ENCODE measurements at regions not wholly inside any gene's neighbourhood (a gene's known extent, or its start where the extent isn't known, plus 50 kb on each side); places are given as distances from the start of the nearest gene placed in this dataset.
A peak's percentile ranks its signal among the peaks of the same experiment; 100 is the strongest.

DNA sequence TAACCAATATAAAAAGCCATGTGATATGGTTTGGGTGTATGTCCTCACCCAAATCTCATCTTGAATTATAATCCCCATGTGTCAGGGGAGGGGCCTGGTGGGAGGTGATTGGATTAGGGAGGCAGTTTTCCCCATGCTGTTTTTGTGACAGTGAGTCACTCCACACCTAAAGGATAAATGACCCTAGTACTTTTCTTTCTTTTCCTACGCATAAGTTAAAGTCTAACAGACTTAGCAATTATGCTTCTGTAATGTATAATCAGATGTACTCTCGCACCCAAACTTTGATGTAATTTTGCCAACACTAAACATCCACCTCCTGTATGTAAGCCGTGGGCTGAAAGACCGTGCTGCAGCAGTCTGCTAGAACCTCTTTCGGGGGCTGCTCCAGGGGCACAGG lies 97.2 kb upstream of the DSEL start:
- TF ChIP-seq CTCF (IDR thresholded peaks at IDR 0.05; ENCODE audit: partially characterized antibody, unreplicated experiment): no peak
- no peaks in the 10 kb centered on the region for H3K27me3 Mint-ChIP-seq (ENCODE audit: unreplicated experiment)
- no peaks in the 10 kb centered on the region for H3K36me3 Mint-ChIP-seq (ENCODE audit: unreplicated experiment)
- H3K9me3 Mint-ChIP-seq (ENCODE audit: unreplicated experiment): peaks cover 4% of the 10 kb centered on the region
- peaks cover 24% of the 10 kb centered on the region for H3K4me1 Mint-ChIP-seq (ENCODE audit: low read depth, unreplicated experiment)
- no peak overlapping the region for H3K4me3 Mint-ChIP-seq (ENCODE audit: unreplicated experiment)
- no peak for DNase-seq
- H3K27ac Mint-ChIP-seq (ENCODE audit: unreplicated experiment): no peak overlapping the region

DNA sequence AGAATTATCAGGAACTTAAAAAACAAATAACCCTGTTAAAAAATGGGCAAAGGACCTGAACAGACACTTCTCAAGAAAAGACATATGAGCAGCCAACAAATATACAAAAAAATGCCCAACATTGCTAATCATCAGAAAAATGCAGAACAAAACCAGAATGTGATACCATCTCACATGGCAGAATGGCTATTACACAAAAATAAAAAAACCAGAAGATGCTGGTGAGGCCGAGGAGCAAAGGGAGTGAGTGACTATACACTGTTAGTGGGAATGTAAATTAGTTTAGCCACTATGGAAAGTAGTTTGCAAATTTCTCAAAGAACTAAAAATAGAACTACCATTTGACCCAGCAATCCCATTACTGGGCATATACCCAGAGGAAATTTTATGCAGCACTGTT lies 95.8 kb upstream of the DSEL start:
- H3K4me1 Mint-ChIP-seq (ENCODE audit: low read depth, unreplicated experiment): peaks cover 23% of the 10 kb centered on the region
- no peak overlapping the region for H3K27ac Mint-ChIP-seq (ENCODE audit: unreplicated experiment)
- no peak overlapping the region for H3K4me3 Mint-ChIP-seq (ENCODE audit: unreplicated experiment)
- DNase-seq: no peak
- no peaks in the 10 kb centered on the region for H3K27me3 Mint-ChIP-seq (ENCODE audit: unreplicated experiment)
- TF ChIP-seq CTCF (IDR thresholded peaks at IDR 0.05; ENCODE audit: partially characterized antibody, unreplicated experiment): no peak
- no peaks in the 10 kb centered on the region for H3K36me3 Mint-ChIP-seq (ENCODE audit: unreplicated experiment)
- peaks cover 4% of the 10 kb centered on the region for H3K9me3 Mint-ChIP-seq (ENCODE audit: unreplicated experiment)

GRCh38 chr18:67608615-67609273 lies 92.2 kb upstream of the DSEL start:
- DNase-seq: no peak
- Mint-ChIP-seq H3K27ac (ENCODE audit: unreplicated experiment) (no peak overlapping the region), H3K9me3 (ENCODE audit: unreplicated experiment) (peaks cover 3% of the 10 kb centered on the region)

GRCh38 chr18:67608191-67608590 lies 91.7 kb upstream of the DSEL start:
- no peak for DNase-seq
- Mint-ChIP-seq H3K4me3 (ENCODE audit: unreplicated experiment) (no peak overlapping the region), H3K27ac (ENCODE audit: unreplicated experiment) (peak overlapping the region; percentile 38), H3K27me3 (ENCODE audit: unreplicated experiment) (peaks cover 2% of the 10 kb centered on the region), H3K36me3 (ENCODE audit: unreplicated experiment) (peaks cover 19% of the 10 kb centered on the region), H3K4me1 (ENCODE audit: low read depth, unreplicated experiment) (peaks cover 7% of the 10 kb centered on the region), H3K9me3 (ENCODE audit: unreplicated experiment) (peaks cover 3% of the 10 kb centered on the region)
- no peak for TF ChIP-seq CTCF (IDR thresholded peaks at IDR 0.05; ENCODE audit: partially characterized antibody, unreplicated experiment)

More at GRCh38 chr18:67608615-67609273, 92.2 kb upstream of the DSEL start:
- Mint-ChIP-seq H3K4me3 (ENCODE audit: unreplicated experiment) (no peak overlapping the region), H3K27me3 (ENCODE audit: unreplicated experiment) (peaks cover 2% of the 10 kb centered on the region), H3K4me1 (ENCODE audit: low read depth, unreplicated experiment) (peaks cover 8% of the 10 kb centered on the region), H3K36me3 (ENCODE audit: unreplicated experiment) (peaks cover 17% of the 10 kb centered on the region)
- TF ChIP-seq CTCF (IDR thresholded peaks at IDR 0.05; ENCODE audit: partially characterized antibody, unreplicated experiment): no peak

Data from glutamatergic neuron (in vitro differentiated cells).